Subcutaneous abdominal adipose tissue (tissue), 5 donors: ENCODE measurements at regions not wholly inside any gene's neighbourhood (a gene's known extent, or its start where the extent isn't known, plus 50 kb on each side); places are given as distances from the start of the nearest gene placed in this dataset.

Experiments
- H3K27ac ChIP-seq: one replicate; pipeline ENCODE4 v1.7.0; 2013; ENCODE audit warnings: low read depth, mild to moderate bottlenecking, inconsistent platforms, low read length, moderate library complexity
- H3K27me3 ChIP-seq, 5 donors: one replicate each; pipeline ENCODE4 v1.7.0; 2013; ENCODE audit warnings: low read length in 5 of 5, inconsistent platforms in 1 of 5; ENCODE audit not compliant: control insufficient read depth in 5 of 5, insufficient read depth in 4 of 5
- H3K36me3 ChIP-seq, 5 donors: one replicate each; pipeline ENCODE4 v1.7.0; 2013; ENCODE audit warnings: low read length in 5 of 5; ENCODE audit not compliant: control insufficient read depth in 5 of 5, insufficient read depth in 5 of 5
- H3K4me1 ChIP-seq, 5 donors: one replicate each; pipeline ENCODE4 v1.7.0; 2013; ENCODE audit warnings: low read length in 5 of 5, mild to moderate bottlenecking in 3 of 5, moderate library complexity in 1 of 5; ENCODE audit not compliant: control insufficient read depth in 5 of 5, insufficient read depth in 5 of 5
- H3K4me3 ChIP-seq, 5 donors: one replicate each; pipeline ENCODE4 v1.7.0; 2013; ENCODE audit warnings: low read length in 5 of 5, low read depth in 1 of 5
- H3K9ac ChIP-seq, 5 donors: one replicate each; pipeline ENCODE4 v1.7.0; 2013; ENCODE audit warnings: low read length in 5 of 5, mild to moderate bottlenecking in 4 of 5, moderate library complexity in 3 of 5
- H3K9me3 ChIP-seq, 5 donors: one replicate each; pipeline ENCODE4 v1.7.0; 2013; ENCODE audit warnings: low read length in 5 of 5; ENCODE audit not compliant: control insufficient read depth in 5 of 5
- donor health status: healthy.
- donor health status: healthy.
- donor health status: healthy.
- donor health status: healthy.
- donor health status: healthy.

DNA sequence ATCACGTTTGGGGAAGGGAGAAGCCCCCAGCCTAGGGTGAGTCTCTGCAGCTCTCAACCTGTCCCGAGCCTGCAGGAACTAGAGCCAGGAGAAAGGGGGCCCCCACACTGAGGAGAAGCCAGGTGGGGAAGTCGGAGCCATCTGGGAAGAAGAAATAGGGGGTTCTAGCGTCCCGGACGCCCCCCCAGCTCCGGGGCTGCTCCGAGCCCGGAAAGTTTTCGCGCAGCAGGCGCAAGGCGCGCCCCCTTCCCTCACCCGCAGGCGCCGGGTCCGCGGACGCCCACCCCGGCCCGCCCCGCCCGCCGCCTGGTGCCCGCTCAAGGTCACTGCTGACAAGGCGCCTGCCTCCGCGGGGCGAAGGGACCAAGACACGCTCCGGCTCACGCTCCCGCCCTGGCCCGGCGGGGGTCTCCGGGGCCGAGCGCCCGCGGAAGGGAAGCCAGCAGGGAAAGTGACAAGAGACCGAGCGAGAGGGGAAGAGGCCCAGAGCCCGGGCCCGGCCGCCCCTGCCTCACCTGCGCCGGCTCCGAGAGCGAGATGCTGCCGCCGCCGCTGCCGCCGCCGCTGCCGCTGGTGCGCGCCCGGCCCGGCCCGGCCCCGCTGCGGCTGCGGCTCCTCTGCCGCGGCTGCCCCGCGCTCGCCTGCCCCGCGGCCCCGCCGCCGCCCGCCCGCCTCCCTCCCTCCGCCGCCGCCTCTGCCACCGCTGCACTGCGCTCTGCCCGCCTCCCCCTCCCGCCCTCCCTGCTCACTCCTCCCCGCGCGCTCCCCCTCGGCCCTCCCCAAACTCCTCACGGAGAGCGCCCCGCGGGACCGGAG lies 108.4 kb upstream of the SLC6A11 start:
- H3K4me1 ChIP-seq: peaks cover 0 to 2% (median 0%) of the 10 kb centered on the region in 5 donors
- no peak overlapping the region for H3K4me3 ChIP-seq
- peaks cover 39 to 71% (median 61%) of the 10 kb centered on the region in 5 donors for H3K27me3 ChIP-seq
- H3K27ac ChIP-seq: no peak overlapping the region
- peaks cover 0 to 2% (median 0%) of the 10 kb centered on the region in 5 donors for H3K9me3 ChIP-seq
- H3K9ac ChIP-seq: no peak overlapping the region
- H3K36me3 ChIP-seq: no peaks in the 10 kb centered on the region

DNA sequence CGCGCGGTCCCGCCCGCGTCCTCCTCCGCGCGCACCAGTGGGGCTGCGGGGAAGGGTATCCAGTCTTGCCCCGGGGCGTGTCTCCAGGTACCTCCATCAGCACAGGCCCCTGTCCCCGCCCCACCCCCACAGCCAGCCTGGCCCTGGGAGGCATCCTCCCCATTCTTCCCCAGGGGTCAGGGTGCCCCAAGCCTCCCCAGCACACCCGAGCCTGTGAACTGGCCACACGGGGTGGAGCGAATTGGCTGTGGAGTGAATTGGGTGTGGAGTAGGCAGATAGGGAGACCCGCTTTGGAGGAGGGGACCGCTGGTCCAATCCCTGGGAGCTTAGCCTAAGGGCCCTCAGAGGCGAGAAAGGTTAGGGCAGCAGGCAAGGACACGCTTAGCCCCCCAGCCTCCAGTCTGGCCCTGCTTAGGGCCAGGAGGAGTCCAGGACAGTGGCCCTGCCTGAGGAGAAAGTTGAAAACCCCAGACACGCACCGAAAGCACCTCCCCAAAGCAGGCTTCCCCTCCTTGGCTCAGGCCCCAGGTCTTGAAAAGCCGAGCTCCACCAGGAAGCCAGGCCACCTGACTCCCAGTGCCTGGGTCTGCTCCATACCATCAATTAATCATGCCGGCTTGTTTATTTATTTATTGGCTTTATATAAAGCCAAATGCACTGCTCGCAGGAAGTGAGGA lies 107.7 kb upstream of the SLC6A11 start:
- Histone ChIP-seq H3K4me3 (no peak overlapping the region), H3K9ac (no peak overlapping the region), H3K27ac (no peak overlapping the region), H3K36me3 (no peaks in the 10 kb centered on the region), H3K9me3 (no peaks in the 10 kb centered on the region), H3K4me1 (peaks cover 0 to 2% (median 0%) of the 10 kb centered on the region in 5 donors), H3K27me3 (peaks cover 34 to 64% (median 55%) of the 10 kb centered on the region in 5 donors)

DNA sequence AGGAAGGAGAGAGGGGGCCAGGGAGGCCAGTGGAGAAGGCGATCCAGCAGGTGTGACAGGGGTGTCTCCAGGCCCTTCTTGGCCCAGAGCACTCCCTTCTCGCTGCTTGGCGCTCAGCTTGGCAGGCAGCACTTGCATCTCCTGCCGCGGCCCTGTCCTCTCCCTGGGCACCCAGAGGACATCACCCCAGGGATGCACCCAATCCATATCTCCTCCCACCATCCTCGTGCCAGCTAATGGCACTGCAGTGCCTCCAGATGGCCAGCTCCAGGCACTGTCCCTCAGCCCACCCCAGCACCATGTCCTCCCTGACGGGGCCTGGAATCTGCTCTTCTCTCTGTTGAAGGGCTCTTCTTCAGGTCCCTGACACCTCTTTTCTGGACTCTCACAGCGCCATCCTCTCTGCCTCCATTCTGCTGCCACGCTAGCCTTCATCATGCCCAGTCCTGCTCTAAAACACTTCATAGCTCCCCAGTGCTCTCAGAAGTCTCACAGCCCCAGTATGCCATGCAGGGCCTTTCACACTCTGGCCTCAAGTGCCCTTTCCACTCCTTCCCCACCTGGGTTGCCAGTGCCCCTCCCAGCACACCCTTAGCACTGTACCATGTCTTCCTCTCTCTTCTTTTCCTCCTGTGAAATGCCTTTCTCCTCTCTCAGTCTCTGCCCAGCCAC lies 106.8 kb upstream of the SLC6A11 start:
- Histone ChIP-seq H3K9me3 (no peaks in the 10 kb centered on the region), H3K36me3 (no peaks in the 10 kb centered on the region), H3K27me3 (peaks cover 34 to 58% (median 51%) of the 10 kb centered on the region in 5 donors), H3K4me3 (no peak overlapping the region), H3K9ac (no peak overlapping the region), H3K27ac (no peak overlapping the region), H3K4me1 (peaks cover 0 to 2% (median 0%) of the 10 kb centered on the region in 5 donors)

DNA sequence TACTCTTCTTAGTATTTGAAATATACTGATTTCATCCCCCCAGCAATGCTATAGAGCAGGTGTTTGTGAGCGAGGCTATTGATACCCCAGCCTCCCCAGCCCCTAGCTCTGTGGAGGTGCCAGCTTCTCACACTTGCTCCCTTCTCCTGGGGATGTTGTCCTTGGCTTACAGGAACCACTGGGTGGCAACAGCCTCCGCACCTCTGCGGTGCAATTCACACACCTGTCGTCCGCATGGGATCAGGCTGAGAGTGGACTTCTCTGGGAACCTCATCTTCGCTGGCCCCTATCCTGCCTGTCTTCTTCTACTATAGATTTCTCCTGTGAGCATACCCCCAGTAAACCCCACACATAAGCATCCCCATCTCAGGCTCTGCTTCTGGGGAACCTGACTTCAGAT lies 103.9 kb upstream of the SLC6A11 start:
- H3K4me1 ChIP-seq: peaks cover 0 to 2% (median 0%) of the 10 kb centered on the region in 5 donors
- no peak overlapping the region for H3K4me3 ChIP-seq
- no peak overlapping the region for H3K27ac ChIP-seq
- H3K9me3 ChIP-seq: peaks cover 0 to 6% (median 0%) of the 10 kb centered on the region in 5 donors
- peaks cover 17 to 37% (median 30%) of the 10 kb centered on the region in 5 donors for H3K27me3 ChIP-seq
- H3K9ac ChIP-seq: no peak overlapping the region
- H3K36me3 ChIP-seq: no peaks in the 10 kb centered on the region

DNA sequence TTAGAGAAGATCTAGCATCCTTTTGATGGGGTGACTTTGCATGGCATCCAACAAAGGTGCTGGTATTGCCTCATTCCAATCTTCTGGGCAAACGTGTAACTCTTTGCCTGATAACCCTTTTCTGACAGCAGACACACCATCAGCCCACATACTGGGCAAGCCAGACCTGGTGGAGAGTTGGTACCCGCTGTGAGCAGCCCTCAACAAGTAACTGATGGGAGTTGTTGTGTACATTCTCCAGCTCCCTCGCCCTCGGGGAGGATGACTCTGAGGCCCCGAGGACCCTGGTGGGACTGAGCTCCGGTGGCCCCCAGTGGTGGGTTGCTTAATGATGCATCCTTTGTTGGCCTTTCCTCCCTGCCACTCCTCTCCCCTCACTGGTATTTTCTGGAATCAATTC lies 102.4 kb upstream of the SLC6A11 start:
- no peak overlapping the region for H3K4me3 ChIP-seq
- H3K36me3 ChIP-seq: no peaks in the 10 kb centered on the region
- peaks cover 14 to 26% (median 21%) of the 10 kb centered on the region in 5 donors for H3K27me3 ChIP-seq
- no peak overlapping the region for H3K27ac ChIP-seq
- no peaks in the 10 kb centered on the region for H3K4me1 ChIP-seq
- H3K9ac ChIP-seq: no peak overlapping the region
- peaks cover 0 to 6% (median 0%) of the 10 kb centered on the region in 5 donors for H3K9me3 ChIP-seq

DNA sequence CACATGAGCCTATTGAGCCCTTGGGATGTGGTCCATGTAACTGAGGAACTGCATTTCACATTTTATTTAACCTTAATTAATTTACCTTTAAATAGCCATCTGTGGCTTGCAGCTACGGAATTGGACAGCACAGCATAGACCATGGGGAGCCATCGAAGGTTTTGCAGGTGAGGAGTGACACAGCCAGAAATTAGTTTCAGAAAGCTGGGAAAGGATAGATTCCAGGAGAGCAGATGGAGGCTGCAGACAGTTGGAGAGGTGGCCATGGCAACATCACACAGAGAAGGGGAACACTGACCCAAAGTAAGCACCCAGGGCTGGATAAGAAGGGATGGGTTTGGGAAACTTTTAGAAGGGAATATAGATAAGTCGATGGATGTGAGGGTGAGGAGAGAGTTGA lies 100.1 kb upstream of the SLC6A11 start:
- no peak overlapping the region for H3K4me3 ChIP-seq
- H3K9ac ChIP-seq: no peak overlapping the region
- no peaks in the 10 kb centered on the region for H3K36me3 ChIP-seq
- H3K4me1 ChIP-seq: no peaks in the 10 kb centered on the region
- peaks cover 5 to 11% (median 11%) of the 10 kb centered on the region in 5 donors for H3K27me3 ChIP-seq
- peaks cover 0 to 6% (median 0%) of the 10 kb centered on the region in 5 donors for H3K9me3 ChIP-seq
- no peak overlapping the region for H3K27ac ChIP-seq

DNA sequence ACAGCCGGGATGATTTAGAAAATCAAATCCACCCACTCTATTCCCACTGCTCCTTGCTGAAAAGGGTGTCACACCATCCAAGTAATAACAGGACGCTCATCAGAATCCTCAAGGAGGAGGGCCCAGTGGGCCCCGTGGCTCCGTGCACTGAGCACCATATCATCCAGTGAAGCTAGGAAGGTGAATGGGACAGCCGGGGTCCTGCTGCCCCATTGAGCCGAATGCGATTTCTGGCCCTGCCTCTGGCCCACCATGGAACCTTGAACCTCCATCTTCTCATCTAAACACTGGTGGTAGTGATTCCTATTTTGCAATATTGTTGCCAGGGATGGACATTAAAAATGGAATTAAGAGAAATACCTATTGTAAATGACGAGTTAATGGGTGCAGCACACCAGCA lies 99.1 kb upstream of the SLC6A11 start:
- no peak overlapping the region for H3K9ac ChIP-seq
- H3K27ac ChIP-seq: no peak overlapping the region
- peaks cover 3 to 8% (median 7%) of the 10 kb centered on the region in 5 donors for H3K27me3 ChIP-seq
- H3K4me1 ChIP-seq: no peaks in the 10 kb centered on the region
- H3K4me3 ChIP-seq: no peak overlapping the region
- peaks cover 0 to 6% (median 0%) of the 10 kb centered on the region in 5 donors for H3K9me3 ChIP-seq
- H3K36me3 ChIP-seq: no peaks in the 10 kb centered on the region

DNA sequence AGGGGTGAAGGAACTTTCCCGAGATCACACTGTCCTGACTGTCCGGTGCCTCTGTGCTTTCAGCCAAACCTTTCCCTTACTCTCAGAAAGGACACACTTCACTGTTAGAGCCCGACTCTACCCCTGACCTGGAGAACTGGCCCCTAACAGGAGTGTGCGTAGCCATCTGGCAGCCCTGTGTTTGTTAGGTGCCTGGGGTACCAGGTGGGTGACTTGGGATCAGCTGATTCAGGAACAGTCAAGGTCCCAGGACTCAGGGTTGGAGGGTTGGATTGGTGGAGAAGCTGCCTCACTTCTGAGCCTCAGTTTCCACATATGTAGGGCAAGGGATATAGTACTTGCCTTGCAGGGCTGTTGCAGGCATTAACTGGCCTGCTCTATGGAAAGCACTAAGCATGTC lies 98.3 kb upstream of the SLC6A11 start:
- Histone ChIP-seq H3K36me3 (no peaks in the 10 kb centered on the region), H3K9me3 (peaks cover 0 to 6% (median 0%) of the 10 kb centered on the region in 5 donors), H3K4me1 (no peaks in the 10 kb centered on the region), H3K27me3 (peaks cover 0 to 8% (median 2%) of the 10 kb centered on the region in 5 donors), H3K27ac (no peak overlapping the region), H3K4me3 (no peak overlapping the region), H3K9ac (no peak overlapping the region)

DNA sequence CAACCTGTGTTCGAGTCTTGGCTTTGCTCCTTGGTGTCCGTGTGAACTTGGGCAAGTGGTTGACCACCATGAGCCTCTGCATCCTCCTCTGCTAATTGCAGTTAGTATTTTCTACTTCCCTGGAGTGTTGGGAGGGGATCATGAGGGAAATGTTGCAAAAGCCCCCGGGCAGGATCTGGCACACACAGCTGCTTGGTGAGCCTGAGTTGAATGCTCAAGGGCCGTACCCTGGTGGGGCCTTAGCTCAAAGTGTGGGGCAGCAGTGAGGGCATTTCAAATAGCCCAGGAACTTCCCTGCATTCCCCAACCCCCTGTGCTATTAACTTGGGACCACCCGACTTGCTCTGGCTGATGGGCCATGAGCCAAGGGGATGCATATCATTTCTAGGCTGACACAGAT lies 94.9 kb upstream of the SLC6A11 start:
- Histone ChIP-seq H3K36me3 (no peaks in the 10 kb centered on the region), H3K9ac (no peak overlapping the region), H3K4me1 (peaks cover 0 to 10% (median 6%) of the 10 kb centered on the region in 5 donors), H3K9me3 (no peaks in the 10 kb centered on the region), H3K27ac (no peak overlapping the region), H3K4me3 (no peak overlapping the region), H3K27me3 (peaks cover 0 to 14% (median 0%) of the 10 kb centered on the region in 5 donors)
